Activated CD4-positive, alpha-beta T cell treated with anti-CD3 and anti-CD28 coated beads for 36 hours (primary cell): ENCODE measurements at regions not wholly inside any gene's neighbourhood (a gene's known extent, or its start where the extent isn't known, plus 50 kb on each side); places are given as distances from the start of the nearest gene placed in this dataset.

Experiments
- ATAC-seq: fragments of 200-7000 bp; cut with Tn5 transposase; one replicate; pipeline ENCODE4 v1.10.0; 2021; ENCODE audit warnings: mild to moderate bottlenecking, moderate library complexity
- CTCF ChIA-PET: fragments of 350-600 bp; sonication (Branson Sonifier 250); formaldehyde crosslinking; loops from one replicate; lab custom pipeline; 2021; ENCODE audit warnings: antibody characterized with exemption; lab: Charles Lee
- POLR2A ChIA-PET: fragments of 350-600 bp; sonication (Branson Sonifier 250); formaldehyde crosslinking; loops from one replicate; lab custom pipeline; 2021; ENCODE audit warnings: antibody characterized with exemption, inconsistent platforms; lab: Charles Lee
- DNase-seq: peaks from one replicate; pipeline ENCODE4 v3.0.0-alpha.2; 2020
- H3K27ac Mint-ChIP-seq: one replicate; pipeline ENCODE4 v1.8.0; 2021; ENCODE audit warnings: mixed read lengths
- H3K27me3 Mint-ChIP-seq: one replicate; pipeline ENCODE4 v1.8.0; 2021; ENCODE audit warnings: mixed read lengths
- H3K36me3 Mint-ChIP-seq: one replicate; pipeline ENCODE4 v1.8.0; 2021; ENCODE audit warnings: low read depth, mixed read lengths
- H3K4me1 Mint-ChIP-seq: one replicate; pipeline ENCODE4 v1.8.0; 2021; ENCODE audit warnings: mixed read lengths
- H3K4me3 Mint-ChIP-seq: one replicate; pipeline ENCODE4 v1.8.0; 2021; ENCODE audit warnings: mild to moderate bottlenecking, moderate library complexity, mixed read lengths
- H3K9me3 Mint-ChIP-seq: one replicate; pipeline ENCODE4 v1.8.0; 2021; ENCODE audit warnings: low read depth, mixed read lengths
- intact Hi-C, 2 experiments: fragments of 100-400 bp; cut with DNase I in 1 of 2; cut with micrococcal nuclease in 1 of 2; formaldehyde crosslinking; loops; one replicate each; pipeline versions ENCODE4 v1.14.2 to v1.15.1; 2022 to 2024; cut with DNase I, micrococcal nuclease

DNA sequence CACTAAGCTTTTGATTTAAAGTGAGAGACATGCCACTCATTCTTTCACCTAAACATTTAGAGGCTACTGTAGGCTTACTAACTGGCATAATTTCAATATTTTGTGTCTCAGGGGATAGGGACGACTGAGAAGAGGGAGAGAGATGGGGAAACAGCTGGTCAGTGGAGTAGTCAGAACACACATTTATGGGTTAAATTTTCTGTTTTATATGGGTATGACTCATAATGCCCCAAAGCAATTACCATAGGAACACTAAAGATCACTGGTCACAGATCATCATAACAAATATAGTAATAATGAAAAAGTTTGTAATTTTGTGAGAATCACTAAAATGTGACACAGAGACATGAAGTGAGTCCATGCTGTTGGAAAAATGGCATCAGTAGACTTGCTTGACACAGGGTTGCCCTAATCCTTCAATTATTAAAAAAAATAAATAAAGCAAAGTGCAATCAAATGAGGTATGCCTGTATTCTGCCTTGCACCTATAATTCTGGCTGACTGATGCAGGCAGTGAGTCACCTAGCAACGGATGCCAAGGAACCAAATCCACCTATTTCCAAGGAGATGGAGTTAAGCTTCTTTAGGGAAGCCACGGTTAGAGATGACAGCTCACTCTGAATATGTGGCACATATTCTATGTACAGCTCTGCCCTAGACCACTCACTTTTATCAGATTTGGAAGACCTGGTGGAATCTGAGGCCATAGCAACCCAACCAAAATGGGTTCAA is 166.1 kb downstream of the MARCHF11 start:
- Mint-ChIP-seq H3K4me3 (no peak overlapping the region), H3K27me3 (no peaks in the 10 kb centered on the region), H3K9me3 (peaks cover 8% of the 10 kb centered on the region), H3K27ac (no peak overlapping the region), H3K4me1 (no peaks in the 10 kb centered on the region), H3K36me3 (no peaks in the 10 kb centered on the region)
- ATAC-seq: no peak
- POLR2A ChIA-PET: no interaction called here
- CTCF ChIA-PET: interaction anchor here (0.6 kb wide), 1 partner anchor 1080 kb away, joined by 3 read pairs; no protein-coding TSS in a partner anchor
- no peak for DNase-seq
- intact Hi-C loops: no loop called here

DNA sequence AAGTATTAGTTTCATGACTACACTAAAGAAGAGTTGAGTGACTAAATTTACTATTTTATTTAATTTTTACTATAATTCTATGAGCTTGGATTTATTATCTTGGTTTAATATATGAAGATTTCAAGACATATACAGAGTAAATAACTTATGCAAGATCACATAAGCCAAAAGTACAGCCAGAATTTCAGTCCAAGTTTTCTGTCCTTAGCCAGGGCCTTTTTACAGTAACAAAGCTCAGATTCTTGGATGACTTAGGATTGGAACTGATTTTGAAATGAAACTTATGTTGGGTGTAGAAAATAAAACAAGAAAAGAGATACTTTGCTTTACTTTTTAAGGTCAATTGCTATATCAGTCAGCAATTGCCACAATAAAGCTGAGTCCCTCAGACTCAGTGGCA is 170.3 kb downstream of the MARCHF11 start:
- no peak for DNase-seq
- POLR2A ChIA-PET: no interaction called here
- H3K27ac Mint-ChIP-seq: no peak overlapping the region
- no peaks in the 10 kb centered on the region for H3K4me1 Mint-ChIP-seq
- intact Hi-C loops: no loop called here
- no peaks in the 10 kb centered on the region for H3K36me3 Mint-ChIP-seq
- no peak overlapping the region for H3K4me3 Mint-ChIP-seq
- peaks cover 14% of the 10 kb centered on the region for H3K9me3 Mint-ChIP-seq
- CTCF ChIA-PET: no interaction called here
- H3K27me3 Mint-ChIP-seq: no peaks in the 10 kb centered on the region
- no peak for ATAC-seq

DNA sequence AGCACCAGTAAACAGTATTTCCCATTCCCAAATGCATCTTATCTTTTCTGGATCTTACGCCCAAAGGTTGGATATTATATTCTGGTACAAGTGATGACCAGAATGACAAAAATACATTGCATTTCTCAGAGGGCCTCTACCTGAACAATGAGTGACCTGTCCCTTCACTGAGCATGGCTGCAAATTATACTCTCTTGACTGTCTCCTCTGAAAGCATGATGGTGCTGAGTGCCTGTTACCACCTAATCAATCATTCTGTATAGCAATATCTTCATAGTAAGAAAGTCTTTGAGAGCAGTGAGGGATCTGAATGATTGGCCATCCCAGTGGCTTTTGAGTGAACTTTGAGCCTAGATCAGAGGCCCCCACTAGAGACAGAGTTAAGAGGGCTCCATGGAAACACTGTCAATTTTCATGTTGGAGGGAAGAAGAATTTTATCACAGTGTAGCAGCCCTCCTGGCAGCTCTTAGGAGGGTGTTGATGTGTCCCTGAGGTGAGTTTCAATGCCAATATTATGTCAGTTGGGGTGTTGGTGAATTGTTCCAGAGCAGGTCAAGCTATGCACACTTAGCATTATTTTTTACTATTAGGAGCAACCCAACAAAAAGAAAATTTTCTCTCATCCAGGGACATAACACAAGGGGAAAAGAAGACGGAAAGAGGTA is 171.7 kb downstream of the MARCHF11 start:
- DNase-seq (no peak), ATAC-seq (no peak)
- CTCF ChIA-PET: no interaction called here
- no peak overlapping the region for H3K27ac Mint-ChIP-seq
- H3K9me3 Mint-ChIP-seq: peaks cover 19% of the 10 kb centered on the region
- H3K36me3 Mint-ChIP-seq: no peaks in the 10 kb centered on the region
- H3K27me3 Mint-ChIP-seq: no peaks in the 10 kb centered on the region
- no peaks in the 10 kb centered on the region for H3K4me1 Mint-ChIP-seq
- H3K4me3 Mint-ChIP-seq: no peak overlapping the region
- intact Hi-C loops: no loop called here
- POLR2A ChIA-PET: no interaction called here

DNA sequence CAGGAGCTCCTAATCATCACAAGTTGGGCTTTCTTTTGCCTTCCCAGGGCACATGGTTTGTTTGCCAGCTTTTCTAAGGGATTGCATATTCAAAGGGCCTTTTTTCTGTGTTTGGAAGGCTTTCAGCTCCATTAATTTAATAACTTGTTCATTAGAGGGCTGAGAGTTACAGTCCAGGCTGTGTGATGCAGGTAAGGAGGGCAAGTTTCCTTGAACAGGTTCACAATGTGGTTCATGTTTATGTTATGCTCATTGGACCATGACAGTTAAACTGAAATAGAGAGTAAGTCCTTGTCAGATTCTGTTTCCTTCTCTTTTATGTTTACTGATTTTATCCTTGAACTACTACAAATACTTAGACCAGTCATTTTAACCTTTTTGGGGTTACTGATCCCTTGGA is 174.4 kb downstream of the MARCHF11 start:
- no peak overlapping the region for H3K27ac Mint-ChIP-seq
- intact Hi-C loops: no loop called here
- peaks cover 17% of the 10 kb centered on the region for H3K9me3 Mint-ChIP-seq
- POLR2A ChIA-PET: no interaction called here
- H3K36me3 Mint-ChIP-seq: no peaks in the 10 kb centered on the region
- H3K27me3 Mint-ChIP-seq: no peaks in the 10 kb centered on the region
- DNase-seq (no peak), ATAC-seq (no peak)
- H3K4me3 Mint-ChIP-seq: no peak overlapping the region
- no peaks in the 10 kb centered on the region for H3K4me1 Mint-ChIP-seq
- CTCF ChIA-PET: no interaction called here

DNA sequence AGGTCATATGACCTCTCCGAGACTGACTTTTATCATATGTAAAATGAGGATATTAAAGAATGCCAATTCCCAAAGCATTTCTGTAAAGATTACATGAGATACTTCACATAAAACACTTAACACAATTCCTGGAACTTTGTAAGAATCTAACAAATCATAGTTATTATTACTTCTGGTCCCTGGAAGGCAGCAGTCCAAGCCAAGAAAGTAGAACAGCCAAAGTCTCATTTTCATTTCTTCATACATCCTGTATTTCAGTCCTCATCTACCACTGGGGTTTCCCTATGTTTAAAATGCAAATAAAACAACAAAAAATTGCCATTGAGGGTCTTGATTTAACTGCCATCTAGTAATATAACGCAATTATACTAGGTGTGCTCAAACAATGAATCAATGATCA is 179.5 kb downstream of the MARCHF11 start:
- POLR2A ChIA-PET: no interaction called here
- no peak for ATAC-seq
- H3K27me3 Mint-ChIP-seq: no peaks in the 10 kb centered on the region
- no peak overlapping the region for H3K4me3 Mint-ChIP-seq
- H3K9me3 Mint-ChIP-seq: peaks cover 13% of the 10 kb centered on the region
- no peaks in the 10 kb centered on the region for H3K36me3 Mint-ChIP-seq
- intact Hi-C loops: no loop called here
- no peaks in the 10 kb centered on the region for H3K4me1 Mint-ChIP-seq
- CTCF ChIA-PET: no interaction called here
- H3K27ac Mint-ChIP-seq: no peak overlapping the region
- no peak for DNase-seq

DNA sequence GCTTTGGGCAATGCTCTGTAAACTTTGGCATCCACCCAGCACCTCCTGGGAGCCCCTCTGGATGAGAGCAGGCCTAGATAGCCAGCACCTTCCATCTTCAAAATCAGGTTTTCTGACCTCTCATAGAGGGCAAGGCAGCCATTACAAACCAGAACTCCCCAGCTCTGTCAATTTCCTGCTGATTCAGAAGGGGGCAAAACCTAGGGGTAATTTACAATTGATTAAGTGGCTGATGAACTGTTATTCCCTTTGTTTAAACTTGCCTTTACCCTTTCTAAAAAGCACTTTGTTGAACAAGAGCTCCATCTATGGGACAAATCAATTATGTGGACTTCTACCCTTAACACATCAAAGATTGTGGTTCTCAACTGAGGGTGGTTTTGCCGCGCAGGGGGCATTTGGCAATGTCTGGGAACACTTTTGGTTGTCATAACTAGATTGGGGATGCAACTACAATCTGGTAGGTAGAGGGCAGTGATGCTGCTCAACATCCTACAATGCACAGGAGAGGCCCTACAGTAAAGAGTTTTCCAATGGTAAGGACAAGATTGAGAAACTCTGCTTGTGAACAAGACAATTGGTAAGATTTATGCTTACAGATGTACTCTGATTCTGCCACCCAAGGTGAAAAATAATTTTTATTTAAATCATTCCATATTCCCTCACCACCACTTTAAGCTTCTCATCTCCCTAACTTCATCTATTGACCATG is 184.1 kb downstream of the MARCHF11 start:
- ATAC-seq: no peak
- Mint-ChIP-seq H3K36me3 (no peaks in the 10 kb centered on the region), H3K4me1 (no peaks in the 10 kb centered on the region), H3K9me3 (peaks cover 24% of the 10 kb centered on the region), H3K27ac (no peak overlapping the region), H3K4me3 (no peak overlapping the region), H3K27me3 (no peaks in the 10 kb centered on the region)
- POLR2A ChIA-PET: no interaction called here
- no peak for DNase-seq
- CTCF ChIA-PET: no interaction called here
- intact Hi-C loops: loop anchor here in 1 of 2 experiments (2.0 kb wide), 1 partner anchor 889 kb away; no protein-coding TSS in a partner anchor

DNA sequence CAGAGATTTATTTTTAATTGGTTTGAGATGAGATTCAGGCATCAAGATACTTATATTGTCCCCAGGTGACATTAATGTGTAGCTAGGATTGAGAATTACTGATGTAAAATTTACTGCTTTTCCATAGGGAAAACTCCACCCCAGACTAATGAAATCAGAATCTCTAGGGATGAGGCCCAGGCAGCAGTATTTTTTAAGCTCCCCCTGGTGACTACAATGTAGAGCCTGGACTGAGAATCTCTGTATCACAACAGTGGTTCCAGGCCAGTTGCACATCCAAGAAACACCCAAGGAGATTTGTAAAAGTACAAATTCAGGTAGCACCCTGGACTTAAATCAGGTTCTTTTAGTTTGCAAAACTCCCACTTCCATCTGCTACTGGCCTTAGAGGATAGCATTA is 185.7 kb downstream of the MARCHF11 start:
- no peak overlapping the region for H3K27ac Mint-ChIP-seq
- intact Hi-C loops: loop anchor here in 1 of 2 experiments (2.0 kb wide), 1 partner anchor 887 kb away; no protein-coding TSS in a partner anchor
- H3K36me3 Mint-ChIP-seq: no peaks in the 10 kb centered on the region
- no peaks in the 10 kb centered on the region for H3K4me1 Mint-ChIP-seq
- no peak overlapping the region for H3K4me3 Mint-ChIP-seq
- no peak for DNase-seq
- no peaks in the 10 kb centered on the region for H3K27me3 Mint-ChIP-seq
- H3K9me3 Mint-ChIP-seq: peaks cover 26% of the 10 kb centered on the region
- POLR2A ChIA-PET: interaction anchor here (0.7 kb wide), 1 partner anchor 340 kb away, joined by 4 read pairs; no protein-coding TSS in a partner anchor
- CTCF ChIA-PET: no interaction called here
- no peak for ATAC-seq

DNA sequence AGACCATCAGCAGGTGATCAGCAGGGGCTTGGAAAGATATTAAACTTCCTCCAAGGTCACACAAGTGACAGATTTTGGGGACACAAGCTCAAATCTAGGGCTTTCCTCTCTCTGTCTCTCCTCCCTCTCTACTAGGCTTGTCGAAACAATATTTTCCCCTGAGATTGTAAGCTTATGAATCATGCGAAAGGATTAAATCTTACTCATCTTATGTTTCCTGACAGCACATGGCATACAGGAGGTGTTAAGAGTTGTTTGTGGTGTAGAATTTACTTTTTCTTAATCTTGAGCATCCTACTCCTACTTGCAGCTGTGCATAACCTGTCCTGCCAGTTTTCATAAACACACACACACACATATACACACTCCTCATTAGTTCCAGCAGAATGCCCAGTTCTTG is 186.3 kb downstream of the MARCHF11 start:
- H3K27ac Mint-ChIP-seq: no peak overlapping the region
- ChIA-PET CTCF (no interaction called here), POLR2A (no interaction called here)
- ATAC-seq (no peak), DNase-seq (no peak)
- H3K4me1 Mint-ChIP-seq: no peaks in the 10 kb centered on the region
- intact Hi-C loops: no loop called here
- H3K4me3 Mint-ChIP-seq: no peak overlapping the region
- H3K36me3 Mint-ChIP-seq: no peaks in the 10 kb centered on the region
- H3K9me3 Mint-ChIP-seq: peaks cover 28% of the 10 kb centered on the region
- no peaks in the 10 kb centered on the region for H3K27me3 Mint-ChIP-seq

DNA sequence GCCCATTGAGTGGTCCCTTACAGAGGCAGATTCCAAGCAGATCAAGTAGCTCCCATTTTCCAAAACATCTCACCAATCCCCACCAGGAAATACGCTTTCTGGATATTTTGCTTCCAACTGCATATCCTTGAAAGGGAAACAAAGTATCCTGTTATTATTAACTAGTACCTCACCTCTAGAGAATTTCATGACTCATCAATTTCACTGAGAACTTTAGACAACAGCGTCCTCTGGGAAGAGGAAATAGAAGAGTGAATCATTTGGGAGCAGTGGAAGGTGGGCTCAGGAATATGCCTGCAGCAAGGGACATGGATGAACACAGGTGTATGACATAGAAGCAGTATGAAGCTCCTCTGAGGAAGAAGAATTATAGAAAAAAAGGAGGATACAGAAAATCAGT is 186.7 kb downstream of the MARCHF11 start:
- intact Hi-C loops: no loop called here
- ATAC-seq: no peak
- H3K4me3 Mint-ChIP-seq: no peak overlapping the region
- no peak overlapping the region for H3K27ac Mint-ChIP-seq
- no peaks in the 10 kb centered on the region for H3K27me3 Mint-ChIP-seq
- H3K9me3 Mint-ChIP-seq: peaks cover 28% of the 10 kb centered on the region
- H3K36me3 Mint-ChIP-seq: no peaks in the 10 kb centered on the region
- no peaks in the 10 kb centered on the region for H3K4me1 Mint-ChIP-seq
- ChIA-PET CTCF (no interaction called here), POLR2A (no interaction called here)
- DNase-seq: no peak

DNA sequence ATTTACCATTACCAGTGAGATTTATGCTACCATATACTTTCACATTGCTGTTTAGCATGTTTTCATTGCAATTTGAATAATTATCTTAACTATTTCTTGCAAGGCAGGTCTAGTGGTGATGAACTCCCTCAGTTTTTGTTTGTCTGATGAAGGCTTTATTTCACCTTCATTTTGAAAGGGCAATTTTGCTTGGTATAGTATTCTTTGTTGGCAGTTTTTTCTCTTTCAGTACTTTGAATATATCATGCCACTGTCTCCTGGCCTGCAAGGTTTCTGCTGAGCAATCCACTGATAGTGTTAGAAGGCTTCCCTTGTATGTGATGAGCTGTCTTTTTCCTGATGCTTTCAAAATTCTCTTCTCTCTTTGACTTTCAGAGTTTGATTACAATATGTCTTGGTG is 188.0 kb downstream of the MARCHF11 start:
- no peak overlapping the region for H3K27ac Mint-ChIP-seq
- POLR2A ChIA-PET: no interaction called here
- H3K27me3 Mint-ChIP-seq: no peaks in the 10 kb centered on the region
- ATAC-seq (no peak), DNase-seq (no peak)
- no peak overlapping the region for H3K4me3 Mint-ChIP-seq
- intact Hi-C loops: no loop called here
- H3K4me1 Mint-ChIP-seq: no peaks in the 10 kb centered on the region
- no peaks in the 10 kb centered on the region for H3K36me3 Mint-ChIP-seq
- H3K9me3 Mint-ChIP-seq: peaks cover 32% of the 10 kb centered on the region
- CTCF ChIA-PET: no interaction called here
